ENCODE measurements at regions not wholly inside any gene's neighbourhood (a gene's known extent, or its start where the extent isn't known, plus 50 kb on each side); places are given as distances from the start of the nearest gene placed in this dataset.

DNA sequence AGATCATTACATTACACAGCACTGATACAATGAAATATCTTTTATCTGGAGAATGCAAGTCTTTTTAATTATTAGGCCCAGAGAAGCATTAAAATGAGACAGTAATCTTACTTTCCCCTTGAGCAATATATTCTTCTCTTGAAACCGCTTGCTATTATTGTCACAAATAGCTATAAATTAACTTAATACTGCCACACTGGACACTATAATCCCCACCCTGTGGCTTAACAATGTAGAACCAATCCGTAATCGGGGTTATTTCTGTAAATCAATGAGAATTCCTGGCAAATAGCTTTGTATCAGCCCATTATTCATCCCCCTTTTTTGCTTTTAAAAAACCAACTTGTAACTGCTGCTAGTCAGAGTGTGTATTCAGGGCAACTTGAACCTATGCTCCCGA is 366.2 kb upstream of the VWC2 start:
- ATAC-seq (ENCODE audit: low FRiP score) (no peak), DNase-seq (ENCODE audit: low spot score) (no peak)
- TF ChIP-seq, protein P1, sequence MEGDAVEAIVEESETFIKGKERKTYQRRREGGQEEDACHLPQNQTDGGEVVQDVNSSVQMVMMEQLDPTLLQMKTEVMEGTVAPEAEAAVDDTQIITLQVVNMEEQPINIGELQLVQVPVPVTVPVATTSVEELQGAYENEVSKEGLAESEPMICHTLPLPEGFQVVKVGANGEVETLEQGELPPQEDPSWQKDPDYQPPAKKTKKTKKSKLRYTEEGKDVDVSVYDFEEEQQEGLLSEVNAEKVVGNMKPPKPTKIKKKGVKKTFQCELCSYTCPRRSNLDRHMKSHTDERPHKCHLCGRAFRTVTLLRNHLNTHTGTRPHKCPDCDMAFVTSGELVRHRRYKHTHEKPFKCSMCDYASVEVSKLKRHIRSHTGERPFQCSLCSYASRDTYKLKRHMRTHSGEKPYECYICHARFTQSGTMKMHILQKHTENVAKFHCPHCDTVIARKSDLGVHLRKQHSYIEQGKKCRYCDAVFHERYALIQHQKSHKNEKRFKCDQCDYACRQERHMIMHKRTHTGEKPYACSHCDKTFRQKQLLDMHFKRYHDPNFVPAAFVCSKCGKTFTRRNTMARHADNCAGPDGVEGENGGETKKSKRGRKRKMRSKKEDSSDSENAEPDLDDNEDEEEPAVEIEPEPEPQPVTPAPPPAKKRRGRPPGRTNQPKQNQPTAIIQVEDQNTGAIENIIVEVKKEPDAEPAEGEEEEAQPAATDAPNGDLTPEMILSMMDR (IDR thresholded peaks at IDR 0.05): no peak

DNA sequence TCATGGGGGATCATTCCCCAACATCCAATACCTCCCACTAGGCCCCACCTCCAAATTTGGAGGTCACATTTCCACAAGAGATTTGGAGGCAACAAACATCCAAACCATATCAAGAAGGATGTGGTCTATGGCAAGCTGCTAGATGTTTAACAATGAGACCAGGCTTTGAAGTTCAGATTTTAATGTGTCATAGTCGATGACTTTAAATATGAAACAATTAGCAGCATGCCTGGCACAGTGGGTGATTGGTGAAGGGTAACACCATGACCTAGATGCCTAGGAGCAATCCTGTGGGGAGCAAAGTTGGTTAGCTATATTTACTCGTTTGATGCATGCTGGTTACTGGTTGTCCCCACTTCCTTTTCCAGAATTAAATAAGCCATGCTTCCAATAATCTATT is 356.4 kb upstream of the VWC2 start:
- TF ChIP-seq, protein P1 (IDR thresholded peaks at IDR 0.05): no peak
- ATAC-seq (ENCODE audit: low FRiP score) (no peak), DNase-seq (ENCODE audit: low spot score) (no peak)

- peak; percentile 88 for ATAC-seq (ENCODE audit: low FRiP score)
- no peak for DNase-seq (ENCODE audit: low spot score)
- TF ChIP-seq, protein P1 (IDR thresholded peaks at IDR 0.05): no peak
These were observed 354.5 kb upstream of the VWC2 start for GRCh38 chr7:49418963-49419362.

DNA sequence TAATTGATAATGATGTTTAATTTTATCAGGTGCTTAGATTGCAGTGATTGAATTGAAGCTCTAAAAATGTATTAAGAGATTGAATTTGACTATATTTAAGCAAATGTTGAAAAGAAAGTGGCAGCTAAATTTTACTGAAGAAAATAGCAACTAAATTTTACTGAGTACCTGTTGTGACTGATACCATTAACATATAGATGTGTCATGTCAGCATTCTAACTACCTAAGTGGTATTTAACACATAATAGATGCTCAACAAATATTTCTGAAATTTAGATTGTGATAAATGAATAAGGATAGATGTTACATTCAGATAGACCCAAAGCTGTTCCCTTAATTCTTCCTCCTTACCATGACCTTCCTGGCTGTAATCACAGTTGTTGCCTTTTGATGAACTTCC is 350.9 kb upstream of the VWC2 start:
- TF ChIP-seq, protein P1 (IDR thresholded peaks at IDR 0.05): no peak
- ATAC-seq (ENCODE audit: low FRiP score) (no peak), DNase-seq (ENCODE audit: low spot score) (no peak)

DNA sequence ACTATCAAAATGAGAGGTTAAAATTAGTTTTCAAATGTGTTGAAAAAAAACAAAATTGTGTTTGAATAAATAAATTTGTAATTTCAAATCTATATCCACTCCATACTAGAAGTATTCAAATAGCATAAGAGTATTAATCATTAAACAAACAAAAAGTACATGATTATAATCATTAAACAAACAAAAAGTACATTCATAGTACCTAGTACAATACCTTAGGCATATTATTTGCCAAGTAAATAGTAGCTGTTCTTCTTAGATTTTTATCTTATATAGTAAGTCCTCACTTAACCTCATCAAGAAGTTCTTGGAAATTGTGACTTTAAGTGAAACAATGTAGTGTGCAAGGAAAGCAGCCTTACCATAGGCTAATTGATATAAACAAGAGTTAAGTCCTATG is 349.3 kb upstream of the VWC2 start:
- DNase-seq (ENCODE audit: low spot score): no peak
- TF ChIP-seq, protein P1 (IDR thresholded peaks at IDR 0.05): no peak
- no peak for ATAC-seq (ENCODE audit: low FRiP score)

DNA sequence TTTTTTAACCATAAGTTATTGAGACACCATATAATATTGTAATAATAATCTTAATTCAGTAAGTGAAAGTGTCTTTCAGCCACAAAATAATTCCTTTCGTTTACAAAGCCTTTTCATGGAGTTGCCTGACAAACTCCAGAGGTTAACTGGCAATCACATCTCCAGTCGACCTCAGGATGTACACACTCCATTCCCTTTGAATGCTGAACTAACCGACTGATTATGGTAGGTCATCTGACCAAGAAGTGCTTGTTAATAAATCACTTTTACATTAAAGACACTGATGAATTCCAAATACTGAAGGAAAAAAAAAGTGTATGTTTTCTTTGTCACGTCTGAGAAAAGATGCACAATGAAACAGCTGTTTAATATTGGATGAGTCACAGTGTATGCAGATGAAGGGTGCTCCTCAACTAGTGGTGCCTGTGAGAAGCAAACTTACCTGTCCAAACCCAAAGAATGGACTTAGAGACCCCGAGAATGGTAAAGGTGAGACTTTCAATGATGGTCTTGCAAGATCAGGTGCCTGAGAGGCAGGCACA is 348.1 kb upstream of the VWC2 start:
- TF ChIP-seq, protein P1 (IDR thresholded peaks at IDR 0.05): no peak
- no peak for DNase-seq (ENCODE audit: low spot score)
- ATAC-seq (ENCODE audit: low FRiP score): no peak

DNA sequence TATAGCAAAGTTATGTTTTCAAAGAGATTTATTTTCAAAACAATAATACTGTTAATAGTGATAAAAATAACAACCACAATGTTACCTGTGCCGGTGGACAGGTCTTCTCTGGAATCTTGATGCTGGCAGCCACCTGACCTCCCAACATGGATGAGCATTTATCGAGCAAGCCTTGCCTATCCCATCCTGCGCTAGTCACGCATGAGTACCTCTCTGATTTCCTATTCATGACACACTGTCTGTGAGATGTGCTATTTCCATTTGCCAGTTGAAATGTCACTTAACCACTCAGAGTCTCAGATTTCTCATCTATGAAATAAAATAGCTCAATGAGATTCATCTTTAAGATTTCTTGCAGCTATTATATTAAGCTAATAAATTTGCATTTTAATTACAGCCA is 341.2 kb upstream of the VWC2 start:
- TF ChIP-seq, protein P1 (IDR thresholded peaks at IDR 0.05): no peak

More for the DNA sequence above, 341.2 kb upstream of the VWC2 start:
- DNase-seq (ENCODE audit: low spot score) (no peak), ATAC-seq (ENCODE audit: low FRiP score) (no peak)

Measured in omental fat pad (tissue), 3 donors.